LNCaP clone FGC (cell line): ENCODE measurements at regions not wholly inside any gene's neighbourhood (a gene's known extent, or its start where the extent isn't known, plus 50 kb on each side); places are given as distances from the start of the nearest gene placed in this dataset.

ENCODE experiments used
- DNase-seq: peaks from one replicate; pipeline ENCODE4 v3.0.0-alpha.2; 2011; ENCODE audit warnings: low read depth
- H3K4me3 ChIP-seq: 2 replicates; pipeline ENCODE4 v1.5.1; 2011; ENCODE audit warnings: mild to moderate bottlenecking, low read depth, low read length, control low read depth
- CTCF ChIP-seq: IDR thresholded peaks from 2 replicates; pipeline ENCODE4 v1.5.1; 2012; ENCODE audit warnings: mild to moderate bottlenecking; ENCODE audit not compliant: control insufficient read depth, insufficient read depth; ENCODE audit errors: extremely low read depth

- no peak overlapping the region for H3K4me3 ChIP-seq
- no peak for DNase-seq
- no peak for TF ChIP-seq CTCF
These were observed 1191.0 kb downstream of the SLITRK5 start for GRCh38 chr13:88862095-88862620.

DNA sequence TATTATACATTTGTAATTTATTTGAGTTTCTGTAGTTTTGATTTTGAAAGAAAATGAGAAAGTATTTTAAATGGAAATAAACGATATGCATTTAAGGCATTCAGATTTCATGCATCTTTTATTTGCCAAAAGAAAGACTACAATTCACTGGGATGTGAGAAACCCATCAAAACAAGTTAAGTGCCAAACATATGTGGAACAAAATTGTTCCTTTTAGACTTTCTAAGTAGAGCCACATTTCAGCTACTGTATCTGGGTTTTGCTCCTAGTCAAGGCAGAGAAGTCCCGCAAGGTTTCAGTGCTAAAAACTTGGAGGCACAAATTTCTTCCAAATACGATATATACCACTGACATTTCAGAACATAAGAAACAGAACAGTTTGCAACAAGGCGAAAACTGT, 1191.9 kb downstream of the SLITRK5 start:
- TF ChIP-seq CTCF, result no peak
- no peak overlapping the region for H3K4me3 ChIP-seq
- DNase-seq, result no peak

GRCh38 chr13:88866195-88866594, 1195.0 kb downstream of the SLITRK5 start:
- no peak for TF ChIP-seq CTCF
- H3K4me3 ChIP-seq, result no peak overlapping the region

DNA sequence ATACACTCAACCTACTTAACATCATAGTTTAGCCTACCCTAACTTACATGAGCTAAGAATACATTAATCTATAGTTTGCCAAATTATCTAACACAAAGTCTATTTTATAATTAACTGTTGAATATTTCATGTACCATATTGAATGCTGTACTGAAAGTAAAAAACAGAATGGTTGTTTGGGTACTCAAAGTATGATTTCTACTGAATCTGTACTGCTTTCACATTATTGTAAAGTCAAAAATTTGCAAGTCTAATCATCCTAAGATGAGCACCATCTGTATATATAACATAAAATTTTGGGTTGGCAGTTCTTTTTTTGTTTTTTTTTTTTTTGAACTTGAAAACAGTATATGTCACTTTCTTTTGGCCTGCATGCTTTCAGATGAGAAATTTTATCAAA, 1212.6 kb downstream of the SLITRK5 start:
- TF ChIP-seq CTCF, result no peak

More at GRCh38 chr13:88866195-88866594, 1195.0 kb downstream of the SLITRK5 start:
- DNase-seq, result no peak

DNA sequence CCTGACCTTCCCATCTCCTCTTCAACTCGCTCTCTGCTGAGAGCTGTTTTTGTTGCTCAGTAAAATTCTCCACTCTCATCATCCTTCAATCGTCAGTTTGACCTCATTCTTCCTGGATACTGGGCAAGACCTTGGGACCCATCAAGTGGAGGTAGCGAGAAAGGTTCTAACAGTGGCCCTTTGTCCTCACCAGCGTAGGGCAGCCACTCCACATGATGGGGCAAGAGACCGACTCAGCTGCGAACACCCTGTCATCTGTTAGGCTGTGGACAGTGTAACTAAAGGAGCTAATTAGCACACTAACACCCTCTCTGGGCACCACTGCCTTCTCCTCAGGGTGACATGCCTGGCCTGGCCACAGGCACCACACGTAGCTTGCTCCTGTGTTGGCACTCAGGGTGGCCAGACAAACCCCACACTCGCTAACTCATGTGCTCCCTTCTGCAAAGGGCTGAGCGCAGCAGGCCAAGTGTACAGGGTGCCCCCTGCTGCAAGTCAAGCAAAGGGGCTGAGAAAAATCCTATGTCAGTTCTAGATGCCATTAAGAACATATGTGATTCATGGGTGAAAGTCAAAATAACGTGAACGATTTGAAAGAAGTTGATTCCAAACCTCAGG, 1216.0 kb downstream of the SLITRK5 start:
- TF ChIP-seq CTCF, result no peak

More for the DNA sequence above, 1212.6 kb downstream of the SLITRK5 start:
- no peak for DNase-seq
- no peak overlapping the region for H3K4me3 ChIP-seq

DNA sequence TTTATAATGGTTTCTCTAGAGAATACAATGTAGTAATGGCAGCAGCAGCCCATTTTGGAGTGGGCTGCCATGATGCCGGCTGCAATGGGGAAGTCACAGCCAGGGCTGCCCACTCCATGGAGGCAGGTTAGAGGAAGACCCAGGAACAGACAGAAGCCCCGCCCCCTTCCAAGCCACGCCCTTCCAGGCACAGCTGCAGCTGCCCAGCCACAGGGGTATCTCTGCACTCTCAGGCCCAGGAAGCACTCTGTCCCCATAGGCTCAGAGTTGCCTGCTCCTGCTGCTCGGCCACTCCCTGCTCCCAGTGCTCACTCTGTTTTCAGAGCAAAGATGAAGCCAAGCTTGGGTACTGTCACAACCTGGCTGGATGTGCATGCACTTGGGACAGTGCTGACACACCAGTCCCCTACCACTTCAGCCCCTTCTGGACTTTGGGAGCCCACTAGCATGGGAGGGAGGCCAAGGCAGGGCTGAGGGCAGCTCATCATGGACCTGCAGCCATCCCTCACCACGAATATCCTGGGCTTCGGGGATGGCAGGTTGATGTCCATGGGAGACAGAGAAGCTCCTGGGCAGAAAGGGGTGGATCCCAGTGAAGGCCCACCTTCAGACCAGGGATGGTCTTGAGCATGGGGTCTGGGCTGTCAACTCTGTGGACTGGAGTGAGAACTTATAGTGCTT, 1224.2 kb downstream of the SLITRK5 start:
- H3K4me3 ChIP-seq, result no peak overlapping the region
- TF ChIP-seq CTCF, result no peak
- DNase-seq, result no peak

More for the DNA sequence above, 1216.0 kb downstream of the SLITRK5 start:
- no peak for DNase-seq
- no peak overlapping the region for H3K4me3 ChIP-seq
